GM12874 (cell line): ENCODE measurements at regions not wholly inside any gene's neighbourhood (a gene's known extent, or its start where the extent isn't known, plus 50 kb on each side); places are given as distances from the start of the nearest gene placed in this dataset.

Source experiments
- TF ChIP-seq, protein P1 (sequence below): IDR thresholded peaks from 2 replicates; pipeline ENCODE4 v1.5.1; 2011; ENCODE audit warnings: low read depth, mild to moderate bottlenecking, control low read depth, low read length, moderate library complexity; ENCODE audit not compliant: insufficient read depth

DNA sequence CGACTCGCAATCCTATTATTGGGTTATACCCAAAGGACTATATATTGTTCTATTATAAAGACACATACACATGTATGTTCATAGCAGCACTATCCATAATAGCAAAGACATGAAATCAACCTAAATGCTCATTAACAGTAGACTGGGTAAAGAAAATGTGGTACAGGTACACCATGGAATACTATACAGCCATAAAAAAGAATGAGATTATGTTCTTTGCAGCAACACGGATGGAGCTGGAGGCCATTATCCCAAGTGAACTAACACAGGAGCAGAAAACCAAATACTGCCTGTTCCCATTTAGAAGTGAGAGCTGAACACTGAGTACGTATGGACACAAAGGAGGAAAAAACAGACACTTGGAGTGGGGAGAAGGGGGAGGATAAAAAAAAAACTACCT, 536.8 kb upstream of the DPP6 start:
- TF ChIP-seq, protein P1, sequence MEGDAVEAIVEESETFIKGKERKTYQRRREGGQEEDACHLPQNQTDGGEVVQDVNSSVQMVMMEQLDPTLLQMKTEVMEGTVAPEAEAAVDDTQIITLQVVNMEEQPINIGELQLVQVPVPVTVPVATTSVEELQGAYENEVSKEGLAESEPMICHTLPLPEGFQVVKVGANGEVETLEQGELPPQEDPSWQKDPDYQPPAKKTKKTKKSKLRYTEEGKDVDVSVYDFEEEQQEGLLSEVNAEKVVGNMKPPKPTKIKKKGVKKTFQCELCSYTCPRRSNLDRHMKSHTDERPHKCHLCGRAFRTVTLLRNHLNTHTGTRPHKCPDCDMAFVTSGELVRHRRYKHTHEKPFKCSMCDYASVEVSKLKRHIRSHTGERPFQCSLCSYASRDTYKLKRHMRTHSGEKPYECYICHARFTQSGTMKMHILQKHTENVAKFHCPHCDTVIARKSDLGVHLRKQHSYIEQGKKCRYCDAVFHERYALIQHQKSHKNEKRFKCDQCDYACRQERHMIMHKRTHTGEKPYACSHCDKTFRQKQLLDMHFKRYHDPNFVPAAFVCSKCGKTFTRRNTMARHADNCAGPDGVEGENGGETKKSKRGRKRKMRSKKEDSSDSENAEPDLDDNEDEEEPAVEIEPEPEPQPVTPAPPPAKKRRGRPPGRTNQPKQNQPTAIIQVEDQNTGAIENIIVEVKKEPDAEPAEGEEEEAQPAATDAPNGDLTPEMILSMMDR: no peak

DNA sequence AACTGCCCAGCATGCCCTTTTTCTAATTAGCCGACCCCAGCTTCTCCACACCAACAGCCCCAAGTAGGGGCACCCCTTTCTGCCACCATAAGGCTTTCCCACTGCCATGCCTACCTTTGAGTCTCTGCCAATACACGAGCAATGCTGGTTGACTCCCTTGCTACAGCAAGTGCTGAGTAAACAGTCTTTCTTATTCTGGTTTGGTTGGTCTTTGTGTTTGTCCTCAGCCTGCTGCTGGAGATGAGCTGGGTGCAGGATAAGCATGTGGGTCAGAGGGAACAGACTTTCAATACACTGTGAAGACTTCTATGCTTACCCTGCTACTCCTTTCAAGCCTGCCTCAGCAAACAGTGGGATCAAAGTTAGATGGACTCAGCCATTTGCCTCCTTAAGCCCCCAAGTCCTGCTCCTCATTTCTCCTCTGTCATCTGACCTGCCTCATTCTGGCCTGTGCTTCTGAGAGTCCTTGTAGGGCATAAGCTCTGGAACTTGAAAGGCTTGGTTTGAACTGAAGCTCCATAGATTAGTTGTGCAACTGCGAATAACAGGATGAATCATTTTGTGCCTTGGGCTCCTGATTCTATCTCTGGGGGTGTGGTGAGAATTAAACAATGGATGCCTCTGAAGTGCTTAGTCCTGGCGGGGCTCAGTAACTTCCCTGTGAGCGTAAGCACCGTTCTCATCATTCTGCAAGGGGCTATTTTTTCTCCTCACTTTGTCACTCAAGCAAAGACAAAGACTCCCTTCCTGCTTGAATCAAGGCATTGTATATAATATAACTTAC, 533.8 kb upstream of the DPP6 start:
- TF ChIP-seq, protein P1: no peak

DNA sequence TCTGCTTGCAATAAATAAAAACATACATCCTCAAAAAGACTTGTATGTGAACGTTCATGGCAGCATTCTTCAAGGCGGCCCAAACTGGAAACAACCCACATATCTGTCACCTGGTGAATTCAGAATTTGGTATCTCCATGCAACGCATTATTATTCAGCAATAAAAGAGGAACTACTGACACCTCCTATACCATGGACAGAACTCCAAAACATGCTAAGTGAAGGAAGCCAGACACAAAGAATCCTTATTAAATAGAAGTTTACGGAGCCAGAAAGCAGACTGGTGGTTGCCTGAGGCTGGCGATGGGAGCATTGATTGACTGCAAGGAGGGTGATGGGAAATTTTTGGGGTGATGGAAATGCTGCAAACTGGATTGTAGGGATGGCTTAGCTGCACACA, 530.8 kb upstream of the DPP6 start:
- TF ChIP-seq, protein P1: no peak

DNA sequence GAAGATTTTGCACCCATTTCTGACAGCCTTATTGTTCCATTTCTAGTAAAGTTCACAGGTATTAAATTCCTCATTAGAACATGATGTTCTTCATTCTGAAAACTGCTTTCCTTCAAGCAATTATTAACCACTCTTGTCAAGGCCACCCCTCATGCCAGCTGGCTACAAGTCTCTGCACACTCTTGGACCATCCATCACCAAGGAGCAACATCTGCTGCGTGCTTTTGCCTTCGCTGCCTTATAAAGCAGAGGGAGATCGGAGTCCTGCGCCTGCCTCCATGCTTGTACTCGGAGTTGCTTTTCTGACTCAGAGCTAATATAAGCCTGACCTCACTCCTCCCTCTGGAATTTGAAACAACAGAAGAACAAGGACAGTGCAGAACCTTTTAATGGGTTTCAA, 529.9 kb upstream of the DPP6 start:
- TF ChIP-seq, protein P1: no peak

DNA sequence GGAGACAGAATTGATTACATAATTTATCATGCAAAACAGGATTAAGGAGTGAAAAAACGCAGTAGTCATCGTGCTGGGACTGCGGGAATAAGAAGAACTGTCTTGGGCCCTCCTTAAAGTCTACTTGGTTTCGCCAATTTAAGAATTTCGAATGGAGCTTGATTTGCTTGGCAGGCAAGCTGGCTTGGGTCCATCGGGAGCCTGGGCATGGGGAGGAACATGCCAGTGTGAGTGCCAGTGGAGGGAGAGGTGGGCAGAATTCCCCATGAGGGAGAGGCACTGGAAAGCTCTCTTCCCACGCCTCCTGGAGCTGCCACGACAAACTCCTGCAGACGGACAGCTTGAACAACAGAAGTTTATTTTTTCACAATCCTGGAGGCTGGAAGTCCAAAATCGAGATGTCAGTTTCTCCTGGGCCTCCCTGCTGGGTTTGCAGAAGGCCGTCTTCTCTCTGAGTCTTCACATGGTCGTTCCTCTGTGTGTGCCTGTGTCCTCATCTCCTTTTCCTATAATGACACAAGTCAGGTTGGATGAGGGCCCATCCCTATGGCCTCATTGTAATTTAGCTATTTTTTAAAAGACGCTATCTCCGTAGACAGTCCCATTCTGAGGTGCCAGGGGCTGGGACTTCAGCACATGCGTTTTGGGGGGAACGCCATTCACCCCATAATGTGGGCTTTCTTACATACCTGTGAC, 528.7 kb upstream of the DPP6 start:
- TF ChIP-seq, protein P1: no peak

DNA sequence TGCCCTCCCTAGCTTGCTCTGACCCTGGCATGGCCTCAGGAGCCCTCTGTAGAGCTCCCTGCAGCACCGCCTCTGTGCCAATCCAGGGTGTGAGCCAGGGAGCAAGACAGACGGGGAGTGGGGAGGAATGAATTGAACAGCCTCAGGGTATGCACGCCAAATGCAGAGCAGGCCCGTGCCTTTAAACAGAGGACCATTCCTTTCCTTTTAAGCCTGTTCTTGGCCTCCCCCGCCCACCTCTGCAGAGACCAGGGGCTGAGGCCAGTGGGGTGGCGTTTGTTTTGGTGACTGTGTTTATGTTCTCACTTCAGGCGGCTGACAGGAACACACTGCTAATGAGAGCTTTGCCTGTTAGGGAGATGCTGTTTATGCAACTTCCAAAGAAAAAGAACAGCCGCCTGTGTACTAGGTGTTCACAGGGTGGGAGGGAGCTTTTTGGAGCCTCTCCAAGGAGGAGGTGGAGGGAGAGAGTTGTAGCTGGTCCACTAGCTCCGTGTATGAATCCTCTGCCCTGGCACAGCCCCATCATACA, 528.1 kb upstream of the DPP6 start:
- TF ChIP-seq, protein P1: no peak

DNA sequence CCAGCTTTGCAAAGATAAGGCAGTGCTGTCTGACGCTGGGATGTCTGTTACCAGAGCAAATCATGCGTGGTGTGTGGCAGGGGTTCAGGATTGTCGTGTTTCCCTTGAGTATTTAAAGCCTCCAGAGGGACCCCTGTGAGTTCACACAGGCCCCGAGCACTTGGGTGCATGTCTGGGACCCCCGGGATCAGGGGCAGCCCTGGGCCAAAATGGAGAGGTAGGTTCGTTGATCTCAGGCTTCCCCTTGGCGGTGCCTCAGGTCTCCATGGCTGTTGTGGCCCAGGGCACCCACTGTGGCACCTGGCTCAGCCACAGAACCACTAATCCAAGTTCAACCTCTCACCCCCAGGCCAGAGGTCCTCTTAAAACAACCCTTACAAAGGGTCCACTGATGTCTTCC, 523.1 kb upstream of the DPP6 start:
- TF ChIP-seq, protein P1: no peak
